22Rv1 (cell line): ENCODE measurements at regions not wholly inside any gene's neighbourhood (a gene's known extent, or its start where the extent isn't known, plus 50 kb on each side); places are given as distances from the start of the nearest gene placed in this dataset.

Experiments
- CTCF ChIP-seq: fragments of 450-650 bp; IDR thresholded peaks from 2 replicates; pipeline ENCODE4 v1.5.1; 2017; ENCODE audit warnings: mild to moderate bottlenecking
- ZFX ChIP-seq: fragments of 450-650 bp; IDR thresholded peaks from 2 replicates; pipeline ENCODE4 v1.6.1; 2017; ENCODE audit warnings: antibody characterized with exemption, borderline replicate concordance

GRCh38 chr3:64352639-64352992 lies 127.3 kb upstream of the PRICKLE2 start:
- no peak for TF ChIP-seq CTCF
- no peak for TF ChIP-seq ZFX
